ENCODE measurements at regions not wholly inside any gene's neighbourhood (a gene's known extent, or its start where the extent isn't known, plus 50 kb on each side); places are given as distances from the start of the nearest gene placed in this dataset.
"Not testable (repeated sequence)": the region's sequence is repeated elsewhere in the genome, so short reads cannot be mapped to it uniquely, and the experiment has no call there.

GRCh38 chr18:56490942-56491341 is 147.4 kb downstream of the TXNL1 start:
- Histone ChIP-seq H3K36me3 (ENCODE audit: insufficient read depth, insufficient read length, low read length) (no peaks in the 10 kb centered on the region), H3K4me3 (ENCODE audit: insufficient read length, low read depth) (no peak overlapping the region), H3K4me1 (ENCODE audit: insufficient read depth, insufficient read length) (no peaks in the 10 kb centered on the region), H3K27me3 (ENCODE audit: insufficient read depth, insufficient read length) (no peaks in the 10 kb centered on the region), H3K9me3 (ENCODE audit: insufficient read depth, low read length) (no peaks in the 10 kb centered on the region), H3K9ac (ENCODE audit: insufficient read length, low read depth) (no peak overlapping the region)
- no peak for DNase-seq (ENCODE audit: low read depth, low spot score)
- TF ChIP-seq ZNF274 (IDR thresholded peaks at IDR 0.05; ENCODE audit: low read depth, low read length) (no peak), YY1 (IDR thresholded peaks at IDR 0.05; ENCODE audit: insufficient read depth, insufficient read length) (no peak), SUZ12 (IDR thresholded peaks at IDR 0.05; ENCODE audit: extremely low read depth, insufficient read depth, insufficient read length) (no peak)

GRCh38 chr18:56489893-56490292 is 148.5 kb downstream of the TXNL1 start:
- TF ChIP-seq YY1 (IDR thresholded peaks at IDR 0.05; ENCODE audit: insufficient read depth, insufficient read length) (no peak), SUZ12 (IDR thresholded peaks at IDR 0.05; ENCODE audit: extremely low read depth, insufficient read depth, insufficient read length) (no peak), ZNF274 (IDR thresholded peaks at IDR 0.05; ENCODE audit: low read depth, low read length) (no peak)
- H3K4me1 ChIP-seq (ENCODE audit: insufficient read depth, insufficient read length): no peaks in the 10 kb centered on the region
- no peaks in the 10 kb centered on the region for H3K36me3 ChIP-seq (ENCODE audit: insufficient read depth, insufficient read length, low read length)
- no peak for DNase-seq (ENCODE audit: low read depth, low spot score)
- no peak overlapping the region for H3K9ac ChIP-seq (ENCODE audit: insufficient read length, low read depth)
- H3K27me3 ChIP-seq (ENCODE audit: insufficient read depth, insufficient read length): no peaks in the 10 kb centered on the region
- no peaks in the 10 kb centered on the region for H3K9me3 ChIP-seq (ENCODE audit: insufficient read depth, low read length)
- no peak overlapping the region for H3K4me3 ChIP-seq (ENCODE audit: insufficient read length, low read depth)

- Histone ChIP-seq H3K4me3 (ENCODE audit: insufficient read length, low read depth) (no peak overlapping the region), H3K9ac (ENCODE audit: insufficient read length, low read depth) (no peak overlapping the region), H3K27me3 (ENCODE audit: insufficient read depth, insufficient read length) (no peaks in the 10 kb centered on the region), H3K4me1 (ENCODE audit: insufficient read depth, insufficient read length) (no peaks in the 10 kb centered on the region), H3K36me3 (ENCODE audit: insufficient read depth, insufficient read length, low read length) (no peaks in the 10 kb centered on the region), H3K9me3 (ENCODE audit: insufficient read depth, low read length) (no peaks in the 10 kb centered on the region)
- DNase-seq (ENCODE audit: low read depth, low spot score): no peak
- TF ChIP-seq SUZ12 (IDR thresholded peaks at IDR 0.05; ENCODE audit: extremely low read depth, insufficient read depth, insufficient read length) (no peak), ZNF274 (IDR thresholded peaks at IDR 0.05; ENCODE audit: low read depth, low read length) (no peak), YY1 (IDR thresholded peaks at IDR 0.05; ENCODE audit: insufficient read depth, insufficient read length) (no peak)
Measured at GRCh38 chr18:56488739-56489138, 149.7 kb downstream of the TXNL1 start.

GRCh38 chr18:56487801-56488200 is 150.6 kb downstream of the TXNL1 start:
- Histone ChIP-seq H3K27me3 (ENCODE audit: insufficient read depth, insufficient read length) (no peaks in the 10 kb centered on the region), H3K36me3 (ENCODE audit: insufficient read depth, insufficient read length, low read length) (no peaks in the 10 kb centered on the region), H3K9me3 (ENCODE audit: insufficient read depth, low read length) (no peaks in the 10 kb centered on the region), H3K9ac (ENCODE audit: insufficient read length, low read depth) (no peak overlapping the region), H3K4me1 (ENCODE audit: insufficient read depth, insufficient read length) (no peaks in the 10 kb centered on the region), H3K4me3 (ENCODE audit: insufficient read length, low read depth) (no peak overlapping the region)
- no peak for DNase-seq (ENCODE audit: low read depth, low spot score)
- TF ChIP-seq YY1 (IDR thresholded peaks at IDR 0.05; ENCODE audit: insufficient read depth, insufficient read length) (no peak), ZNF274 (IDR thresholded peaks at IDR 0.05; ENCODE audit: low read depth, low read length) (no peak), SUZ12 (IDR thresholded peaks at IDR 0.05; ENCODE audit: extremely low read depth, insufficient read depth, insufficient read length) (no peak)

- Histone ChIP-seq H3K9ac (ENCODE audit: insufficient read length, low read depth) (no peak overlapping the region), H3K27me3 (ENCODE audit: insufficient read depth, insufficient read length) (no peaks in the 10 kb centered on the region), H3K9me3 (ENCODE audit: insufficient read depth, low read length) (no peaks in the 10 kb centered on the region), H3K36me3 (ENCODE audit: insufficient read depth, insufficient read length, low read length) (no peaks in the 10 kb centered on the region), H3K4me1 (ENCODE audit: insufficient read depth, insufficient read length) (no peaks in the 10 kb centered on the region), H3K4me3 (ENCODE audit: insufficient read length, low read depth) (no peak overlapping the region)
- DNase-seq (ENCODE audit: low read depth, low spot score): no peak
- TF ChIP-seq SUZ12 (IDR thresholded peaks at IDR 0.05; ENCODE audit: extremely low read depth, insufficient read depth, insufficient read length) (no peak), ZNF274 (IDR thresholded peaks at IDR 0.05; ENCODE audit: low read depth, low read length) (no peak), YY1 (IDR thresholded peaks at IDR 0.05; ENCODE audit: insufficient read depth, insufficient read length) (no peak)
Measured at GRCh38 chr18:56483386-56483785, 155.0 kb downstream of the TXNL1 start.

- not testable (repeated sequence) for DNase-seq (ENCODE audit: low read depth, low spot score); H3K36me3 ChIP-seq (ENCODE audit: insufficient read depth, insufficient read length, low read length); H3K4me1 ChIP-seq (ENCODE audit: insufficient read depth, insufficient read length); H3K27me3 ChIP-seq (ENCODE audit: insufficient read depth, insufficient read length); H3K9me3 ChIP-seq (ENCODE audit: insufficient read depth, low read length); H3K9ac ChIP-seq (ENCODE audit: insufficient read length, low read depth); H3K4me3 ChIP-seq (ENCODE audit: insufficient read length, low read depth)
Measured at GRCh38 chr18:56482813-56483212, 155.6 kb downstream of the TXNL1 start.

GRCh38 chr18:56481751-56482150 is 156.6 kb downstream of the TXNL1 start:
- DNase-seq (ENCODE audit: low read depth, low spot score): no peak
- H3K4me1 ChIP-seq (ENCODE audit: insufficient read depth, insufficient read length): no peaks in the 10 kb centered on the region
- no peak overlapping the region for H3K4me3 ChIP-seq (ENCODE audit: insufficient read length, low read depth)
- no peaks in the 10 kb centered on the region for H3K9me3 ChIP-seq (ENCODE audit: insufficient read depth, low read length)
- H3K9ac ChIP-seq (ENCODE audit: insufficient read length, low read depth): no peak overlapping the region
- no peaks in the 10 kb centered on the region for H3K27me3 ChIP-seq (ENCODE audit: insufficient read depth, insufficient read length)
- no peak for TF ChIP-seq ZNF274 (IDR thresholded peaks at IDR 0.05; ENCODE audit: low read depth, low read length)
- TF ChIP-seq SUZ12 (IDR thresholded peaks at IDR 0.05; ENCODE audit: extremely low read depth, insufficient read depth, insufficient read length): no peak
- no peak for TF ChIP-seq YY1 (IDR thresholded peaks at IDR 0.05; ENCODE audit: insufficient read depth, insufficient read length)
- no peaks in the 10 kb centered on the region for H3K36me3 ChIP-seq (ENCODE audit: insufficient read depth, insufficient read length, low read length)

- DNase-seq (ENCODE audit: low read depth, low spot score): no peak
- Histone ChIP-seq H3K4me1 (ENCODE audit: insufficient read depth, insufficient read length) (no peaks in the 10 kb centered on the region), H3K9me3 (ENCODE audit: insufficient read depth, low read length) (no peaks in the 10 kb centered on the region), H3K9ac (ENCODE audit: insufficient read length, low read depth) (no peak overlapping the region), H3K36me3 (ENCODE audit: insufficient read depth, insufficient read length, low read length) (no peaks in the 10 kb centered on the region), H3K27me3 (ENCODE audit: insufficient read depth, insufficient read length) (no peaks in the 10 kb centered on the region), H3K4me3 (ENCODE audit: insufficient read length, low read depth) (no peak overlapping the region)
- TF ChIP-seq ZNF274 (IDR thresholded peaks at IDR 0.05; ENCODE audit: low read depth, low read length) (no peak), SUZ12 (IDR thresholded peaks at IDR 0.05; ENCODE audit: extremely low read depth, insufficient read depth, insufficient read length) (no peak), YY1 (IDR thresholded peaks at IDR 0.05; ENCODE audit: insufficient read depth, insufficient read length) (no peak)
Measured at GRCh38 chr18:56479841-56480240, 158.6 kb downstream of the TXNL1 start.
